ENCODE measurements at regions not wholly inside any gene's neighbourhood (a gene's known extent, or its start where the extent isn't known, plus 50 kb on each side); places are given as distances from the start of the nearest gene placed in this dataset.

- TF ChIP-seq CTCF (IDR thresholded peaks at IDR 0.05) (no peak), POLR2AphosphoS5 (IDR thresholded peaks at IDR 0.05) (no peak), POLR2A (IDR thresholded peaks at IDR 0.05) (no peak), EP300 (IDR thresholded peaks at IDR 0.05) (no peak)
These were observed 558.5 kb upstream of the VRK2 start for GRCh38 chr2:57488061-57488460.
